HS-5 (cell line): ENCODE measurements at regions not wholly inside any gene's neighbourhood (a gene's known extent, or its start where the extent isn't known, plus 50 kb on each side); places are given as distances from the start of the nearest gene placed in this dataset.
"Not testable (repeated sequence)": the region's sequence is repeated elsewhere in the genome, so short reads cannot be mapped to it uniquely, and the experiment has no call there.

Experiments used
- DNase-seq: peaks from one replicate; pipeline ENCODE4 v3.0.0-alpha.2; 2012; ENCODE audit warnings: low read depth

DNA sequence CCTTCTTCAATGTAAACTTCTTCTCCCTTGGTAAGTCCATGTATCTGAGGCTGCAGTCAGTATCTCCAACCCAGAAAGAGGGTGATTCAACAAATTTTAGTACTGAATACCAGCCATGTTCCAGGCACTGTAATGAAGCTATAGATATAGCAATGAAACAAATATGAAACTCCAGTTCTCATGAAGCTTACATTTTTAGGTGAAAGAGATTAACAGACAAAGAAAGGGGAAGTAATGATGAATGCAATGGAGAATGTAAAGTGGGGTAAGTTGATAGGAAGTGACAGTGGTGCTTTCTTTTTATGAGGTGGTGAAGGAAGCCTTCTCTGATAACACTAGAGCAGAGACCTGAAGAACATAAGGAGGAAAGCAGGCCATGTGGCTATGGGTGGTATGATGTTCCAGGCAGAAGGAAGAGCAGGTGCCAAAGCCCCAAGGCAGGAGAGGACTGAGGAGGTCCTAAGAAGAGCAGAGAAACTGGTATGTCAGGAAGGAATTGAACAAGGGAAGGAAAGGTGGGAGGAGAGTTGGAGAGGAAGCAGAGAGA lies 143.6 kb downstream of the TFAP2B start:
- no peak for DNase-seq

DNA sequence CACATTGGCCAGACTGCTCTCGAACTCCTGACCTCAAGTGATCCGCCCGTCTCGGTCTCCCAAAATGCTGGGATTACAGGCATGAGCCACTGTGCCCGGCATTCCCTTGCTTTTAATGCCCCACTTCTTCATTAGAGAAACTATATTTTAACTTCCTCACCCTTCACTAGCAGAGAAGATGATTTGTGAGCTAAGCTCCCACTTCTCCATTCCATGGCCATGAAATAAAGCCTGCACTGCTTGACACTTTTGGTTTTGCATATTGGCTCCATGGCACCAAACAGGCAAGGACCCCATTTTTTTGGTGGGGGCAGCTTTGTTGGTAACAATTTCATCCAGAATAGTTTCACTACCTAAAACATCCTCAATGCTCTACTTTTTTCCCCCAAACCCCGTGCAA lies 145.3 kb downstream of the TFAP2B start:
- DNase-seq: no peak

- DNase-seq: no peak
These were observed 146.8 kb downstream of the TFAP2B start for GRCh38 chr6:50965495-50965894.

DNA sequence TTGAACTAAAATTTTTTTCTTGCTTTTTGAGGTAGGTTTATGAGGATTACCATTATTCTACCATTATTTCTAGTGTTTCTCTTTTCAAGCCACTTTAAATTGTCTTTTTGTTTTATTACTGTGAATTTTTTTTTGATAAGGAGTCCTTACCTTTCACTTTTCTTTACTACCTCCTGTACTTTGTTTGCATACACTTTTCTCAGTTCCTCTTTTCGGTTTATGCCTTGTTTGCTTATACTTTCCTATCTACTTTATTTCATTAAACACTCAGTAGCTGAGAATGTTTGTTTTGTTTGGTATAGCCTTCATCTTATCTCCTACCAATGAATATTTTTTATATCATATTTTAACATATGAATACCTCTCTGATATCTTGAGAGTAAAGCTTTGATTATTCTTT lies 147.9 kb downstream of the TFAP2B start:
- DNase-seq: no peak

DNA sequence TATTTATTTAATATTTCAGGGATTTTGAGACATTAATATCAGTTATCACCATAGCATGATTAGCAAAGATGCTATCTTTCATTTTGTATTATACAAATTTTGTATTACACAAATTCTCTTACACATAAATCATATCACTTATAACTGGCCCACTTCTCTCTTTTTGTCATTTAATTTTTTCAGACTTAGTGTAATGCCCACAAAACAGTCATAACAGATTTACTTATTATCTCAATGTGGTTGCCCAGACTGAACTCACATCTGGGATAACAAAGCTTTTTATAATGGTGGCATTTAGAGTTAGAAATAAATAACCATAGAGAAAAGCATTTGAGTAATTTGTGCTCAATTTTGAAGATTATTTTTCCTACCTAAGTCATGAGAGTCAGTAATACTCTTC lies 148.3 kb downstream of the TFAP2B start:
- no peak for DNase-seq

DNA sequence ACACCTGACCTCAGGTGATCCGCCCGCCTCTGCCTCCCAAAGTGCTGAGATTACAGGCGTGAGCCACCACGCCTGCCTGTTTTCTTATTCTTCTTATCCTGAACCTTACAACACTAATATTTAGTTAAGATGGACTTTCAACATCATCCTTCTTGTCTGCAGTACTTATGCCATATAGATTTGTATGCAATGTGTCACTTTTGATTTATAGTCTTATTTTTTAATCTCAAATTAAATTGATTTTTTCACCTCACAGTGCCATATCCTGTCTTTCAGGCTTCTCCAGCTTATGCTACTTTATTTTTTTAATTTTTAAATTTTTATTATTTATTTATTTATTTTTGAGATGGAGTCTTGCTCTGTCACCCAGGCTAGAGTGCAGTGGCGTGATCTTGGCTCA lies 149.6 kb downstream of the TFAP2B start:
- not testable (repeated sequence) for DNase-seq

DNA sequence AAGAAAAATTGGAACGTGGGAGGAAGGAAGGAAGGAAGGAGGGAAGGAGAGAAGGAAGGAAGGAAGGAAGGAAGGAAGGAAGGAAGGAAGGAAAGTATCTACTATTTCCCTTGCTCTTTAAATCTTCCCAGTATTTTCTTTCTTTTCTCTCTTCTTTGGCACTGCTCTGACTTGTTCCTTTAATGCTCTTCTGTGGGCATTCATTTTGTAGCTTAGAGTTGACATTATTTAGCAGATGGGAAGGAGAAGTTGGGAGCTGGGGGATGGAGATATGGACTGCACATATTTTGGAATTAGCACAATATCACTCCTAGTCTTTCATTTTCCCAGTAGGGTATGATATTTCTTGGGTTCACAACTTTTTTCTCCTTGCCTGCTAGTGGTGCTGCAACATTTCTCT lies 152.2 kb downstream of the TFAP2B start:
- no peak for DNase-seq

DNA sequence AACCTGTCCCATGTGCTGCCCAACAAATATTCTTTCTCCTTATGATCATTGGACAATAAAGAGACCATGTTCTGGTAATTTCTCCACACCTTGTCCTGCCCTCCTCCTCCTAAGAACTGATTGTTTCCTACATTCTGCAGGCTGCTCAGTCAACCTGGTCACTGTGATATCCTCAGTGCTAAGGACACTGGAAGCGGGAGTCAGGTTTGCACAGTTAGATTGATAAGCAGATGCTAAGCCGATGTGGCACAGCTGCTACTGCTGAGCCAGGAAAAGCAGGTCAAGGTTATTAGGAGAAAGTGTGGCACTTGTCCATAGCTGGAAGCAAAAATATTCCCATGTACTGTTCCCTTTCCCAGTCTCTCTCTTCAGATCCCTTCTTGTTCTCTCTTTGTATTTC lies 154.8 kb downstream of the TFAP2B start:
- no peak for DNase-seq

- no peak for DNase-seq
These were observed 155.6 kb downstream of the TFAP2B start for GRCh38 chr6:50974319-50974718.

- no peak for DNase-seq
These were observed 156.5 kb downstream of the TFAP2B start for GRCh38 chr6:50975216-50975615.

- DNase-seq: no peak
These were observed 158.2 kb downstream of the TFAP2B start for GRCh38 chr6:50976907-50977306.

DNA sequence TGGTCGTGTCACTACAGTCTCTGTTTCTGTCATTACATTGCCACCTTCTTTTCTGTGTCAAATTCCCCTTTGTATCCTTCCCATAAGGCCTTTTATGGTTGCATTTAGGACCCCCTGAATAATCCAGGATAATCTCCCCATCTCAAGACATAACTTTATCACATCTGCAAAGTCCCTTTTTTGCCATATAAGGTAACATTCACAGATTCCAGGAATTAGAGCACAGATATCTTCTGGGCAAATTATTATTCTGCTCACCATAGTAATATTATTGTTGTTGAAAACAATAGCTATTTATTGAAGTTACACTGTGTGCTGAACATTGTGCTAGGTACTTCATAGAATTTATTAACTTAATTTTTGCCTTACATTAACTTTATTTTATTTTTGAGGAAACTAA lies 159.1 kb downstream of the TFAP2B start:
- no peak for DNase-seq

- DNase-seq: no peak
These were observed 159.9 kb downstream of the TFAP2B start for GRCh38 chr6:50978380-50979170.

GRCh38 chr6:50979171-50979525 lies 160.5 kb downstream of the TFAP2B start:
- DNase-seq: no peak

- no peak for DNase-seq
These were observed 165.5 kb downstream of the TFAP2B start for GRCh38 chr6:50984135-50984534.

GRCh38 chr6:50986319-50986718 lies 167.6 kb downstream of the TFAP2B start:
- no peak for DNase-seq

DNA sequence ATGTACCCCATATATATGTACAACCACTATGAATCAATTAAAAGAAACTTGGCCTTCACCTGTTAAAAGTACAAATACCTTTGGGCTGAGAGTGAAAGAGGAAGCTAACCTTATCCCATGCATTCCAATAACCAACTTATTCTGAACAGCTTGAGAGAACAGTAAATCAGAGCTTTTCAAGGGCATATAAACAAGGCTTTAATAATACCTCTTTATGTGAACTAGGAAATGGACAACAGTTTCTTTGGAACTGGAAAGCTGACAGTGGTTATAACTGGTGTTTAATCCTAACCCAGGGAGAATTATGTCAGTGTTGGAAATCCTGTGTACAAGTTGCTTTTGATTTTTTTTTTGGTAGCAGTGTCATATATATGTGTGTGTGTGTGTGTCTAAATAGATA lies 170.5 kb downstream of the TFAP2B start:
- no peak for DNase-seq

DNA sequence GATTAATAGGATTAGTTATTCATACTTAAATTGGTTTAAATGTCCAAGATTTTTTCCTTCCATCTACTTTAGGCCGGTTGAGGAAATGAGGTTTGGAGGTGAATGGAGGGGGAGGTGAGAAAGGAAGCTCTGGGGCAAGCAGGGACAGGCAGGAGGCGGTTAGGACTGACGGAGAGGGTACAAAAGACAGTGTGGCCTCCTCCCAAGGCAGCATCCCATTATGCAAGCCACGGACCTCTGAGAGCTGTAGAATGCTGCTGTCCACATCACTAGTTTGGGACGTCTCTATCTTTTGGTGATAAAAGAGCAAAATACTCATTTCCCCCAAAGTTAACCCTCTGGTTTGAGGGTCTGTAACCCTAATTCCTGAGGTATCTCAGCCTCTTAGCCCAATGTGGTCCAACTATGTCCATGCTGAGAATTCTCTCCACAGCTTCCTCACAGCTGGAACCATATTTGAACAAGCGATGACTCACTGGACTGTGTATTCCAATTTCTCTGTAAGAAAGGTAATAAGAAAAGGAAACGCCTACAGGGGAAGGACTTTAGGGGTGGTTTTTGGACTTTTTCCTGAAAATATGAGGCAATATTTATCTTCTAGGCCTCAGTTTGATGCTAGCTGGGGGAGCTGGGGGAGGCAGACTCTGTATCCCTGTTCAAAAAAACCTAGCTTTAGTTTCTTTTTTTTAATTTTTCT lies 172.2 kb downstream of the TFAP2B start:
- DNase-seq: no peak

DNA sequence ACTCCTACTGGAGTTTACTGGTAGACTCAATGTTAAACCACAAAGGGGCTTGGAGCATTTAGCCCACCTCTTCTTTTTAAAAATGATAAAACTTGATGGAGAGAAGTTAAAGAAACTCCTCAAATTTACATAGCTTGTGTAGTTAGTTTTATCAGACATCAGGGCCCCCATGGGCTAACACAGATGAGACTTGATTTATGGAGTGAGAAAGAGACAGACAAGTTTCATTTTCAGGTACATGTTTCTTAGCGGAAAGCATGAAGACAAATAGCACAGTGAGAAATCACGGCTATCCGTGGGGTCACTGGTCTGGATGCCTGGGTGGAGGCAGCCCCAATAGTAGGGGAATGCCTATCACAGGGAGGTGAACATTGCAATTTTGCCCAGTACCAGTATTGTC lies 173.6 kb downstream of the TFAP2B start:
- DNase-seq: no peak

DNA sequence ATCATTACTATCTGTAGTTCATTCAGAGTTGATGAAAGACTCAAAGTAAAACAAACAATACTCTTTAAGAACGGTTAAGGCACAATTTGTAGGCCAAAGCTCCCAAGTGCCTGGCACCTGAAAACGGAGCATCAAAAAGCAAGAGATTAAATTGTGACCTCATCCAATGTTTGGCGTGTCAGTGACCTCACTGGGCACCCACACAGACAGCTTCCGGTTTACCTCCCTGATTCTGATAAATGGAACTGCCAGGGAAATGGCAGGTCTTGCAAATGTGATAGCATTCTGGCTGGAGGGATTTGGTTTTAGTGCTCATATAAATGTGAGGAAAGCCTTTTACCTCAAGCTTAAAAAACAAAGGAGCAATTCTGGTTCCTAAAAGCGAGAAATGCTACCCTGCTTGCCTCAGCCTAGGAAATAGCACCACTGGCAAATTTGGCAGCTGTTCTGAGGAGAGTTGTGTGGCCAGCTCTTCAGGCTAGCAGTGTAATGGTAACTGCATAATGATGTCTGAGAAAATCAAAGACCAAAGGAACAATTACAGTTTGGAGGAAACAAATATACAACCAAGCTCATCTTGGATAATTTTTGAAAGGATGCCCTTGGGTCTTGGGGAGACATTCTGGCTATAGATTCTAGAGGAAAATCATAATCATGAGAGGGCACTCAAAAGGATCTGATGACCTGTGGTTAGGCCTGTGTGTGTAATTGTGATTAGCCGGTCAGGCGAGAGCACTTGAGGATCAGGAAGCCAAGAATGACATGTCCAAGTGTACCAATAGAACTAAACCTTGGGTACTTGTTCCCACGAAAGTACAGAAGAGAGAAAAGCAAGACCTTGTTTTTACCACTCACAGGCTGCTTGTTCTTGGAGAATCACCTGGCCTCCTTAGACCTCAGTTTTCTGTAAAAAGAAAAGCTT lies 174.3 kb downstream of the TFAP2B start:
- DNase-seq: no peak

DNA sequence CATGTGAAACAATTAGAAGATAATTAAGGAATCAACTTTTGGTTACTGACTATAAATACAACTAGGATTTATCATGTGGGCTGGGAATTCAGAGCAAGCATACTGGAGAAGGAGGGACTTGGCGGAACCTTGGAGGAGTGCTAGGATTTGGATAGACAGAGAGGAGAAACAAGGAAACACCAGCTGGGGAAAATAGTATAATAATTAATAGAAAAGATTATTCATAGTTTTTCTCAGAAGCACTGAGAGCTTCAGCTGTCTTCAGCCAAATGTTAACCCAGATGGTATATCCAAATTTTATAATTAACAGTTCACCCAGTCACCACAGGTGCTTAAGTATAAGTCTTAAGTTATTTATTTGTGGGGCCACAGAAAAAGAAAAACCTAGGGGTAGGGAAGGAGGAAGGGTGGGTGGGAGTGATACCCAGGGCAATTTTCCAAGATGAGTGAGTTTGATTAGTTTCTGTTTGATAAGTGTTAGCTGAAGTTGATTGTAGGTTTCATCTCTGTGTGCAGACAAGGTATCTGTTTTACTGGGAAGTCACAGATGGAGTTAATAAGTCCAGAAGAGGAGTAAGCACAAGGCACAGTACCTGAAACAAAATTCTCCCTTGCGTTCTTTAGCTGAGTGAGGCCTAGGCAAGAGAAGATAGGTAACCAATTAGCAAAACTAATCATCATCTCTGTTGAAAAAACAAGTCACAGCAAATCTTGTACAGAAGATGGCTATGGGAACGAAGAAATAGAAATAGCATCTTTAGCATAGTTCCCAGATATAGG lies 175.5 kb downstream of the TFAP2B start:
- no peak for DNase-seq

DNA sequence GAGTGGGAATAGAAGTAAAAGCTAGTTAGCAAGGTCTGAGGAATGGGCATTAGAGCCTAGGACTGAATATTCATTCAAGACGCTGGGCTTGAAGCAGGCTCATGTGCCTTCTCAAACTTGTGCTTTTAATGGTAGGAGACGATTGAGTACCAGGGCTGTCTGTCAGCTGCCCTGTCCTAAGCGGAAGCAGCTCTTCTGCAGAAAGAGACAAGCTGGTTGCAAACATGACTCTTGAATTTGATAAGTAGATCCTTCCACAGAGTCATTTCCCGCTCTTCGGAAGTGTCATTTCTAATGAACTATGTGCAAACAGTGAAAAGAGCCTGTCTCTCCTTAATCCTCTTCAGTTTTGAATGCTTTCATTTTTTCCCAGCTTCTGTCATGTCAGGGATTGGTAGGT lies 176.4 kb downstream of the TFAP2B start:
- no peak for DNase-seq
